WTC11 (cell line): ENCODE measurements at regions not wholly inside any gene's neighbourhood (a gene's known extent, or its start where the extent isn't known, plus 50 kb on each side); places are given as distances from the start of the nearest gene placed in this dataset.
A peak's percentile ranks its signal among the peaks of the same experiment; 100 is the strongest.

Experiments
- ATAC-seq: fragments of 200-7000 bp; cut with Tn5 transposase; 2 replicates; pipeline ENCODE4 v1.10.0; 2021; ENCODE audit warnings: mild to moderate bottlenecking, moderate library complexity
- CTCF ChIA-PET: fragments of 300-600 bp; sonication (Branson Sonifier 250); formaldehyde crosslinking; loops from one replicate; lab custom pipeline; 2021; ENCODE audit warnings: antibody characterized with exemption; lab: Charles Lee
- POLR2A ChIA-PET: fragments of 350-600 bp; sonication (Branson Sonifier 250); formaldehyde crosslinking; loops from one replicate; lab custom pipeline; 2021; ENCODE audit warnings: antibody characterized with exemption; lab: Charles Lee
- DNase-seq: peaks from one replicate; pipeline ENCODE4 v3.0.0; 2021; ENCODE audit warnings: low spot score
- H3K27ac Mint-ChIP-seq: 2 replicates; pipeline ENCODE4 v1.8.0; 2021; ENCODE audit warnings: mixed read lengths
- H3K27me3 Mint-ChIP-seq: 2 replicates; pipeline ENCODE4 v1.8.0; 2021; ENCODE audit warnings: low read depth, mild to moderate bottlenecking, moderate library complexity, mixed read lengths
- H3K36me3 Mint-ChIP-seq: 2 replicates; pipeline ENCODE4 v1.8.0; 2021; ENCODE audit warnings: mixed read lengths
- H3K4me1 Mint-ChIP-seq: 2 replicates; pipeline ENCODE4 v1.8.0; 2022; ENCODE audit warnings: mixed read lengths
- H3K4me3 Mint-ChIP-seq: 2 replicates; pipeline ENCODE4 v1.8.0; 2021; ENCODE audit warnings: mild to moderate bottlenecking, moderate library complexity, mixed read lengths
- H3K9me3 Mint-ChIP-seq: 2 replicates; pipeline ENCODE4 v1.8.0; 2021; ENCODE audit warnings: mixed read lengths
- AR ChIP-seq: fragments of 250-450 bp; sonication (Bioruptor Pico); IDR thresholded peaks from 2 replicates; pipeline ENCODE4 v1.9.0; 2021; ENCODE audit warnings: mild to moderate bottlenecking
- ATF6 ChIP-seq: sonication (generic); formaldehyde crosslinking; IDR thresholded peaks from 2 replicates; pipeline ENCODE4 v1.8.1; 2023; ENCODE audit warnings: mild to moderate bottlenecking, missing genetic modification reagents
- E2F4 ChIP-seq: sonication (generic); formaldehyde crosslinking; IDR thresholded peaks from 2 replicates; pipeline ENCODE4 v1.8.1; 2022; ENCODE audit warnings: low read depth, mild to moderate bottlenecking, moderate library complexity, missing genetic modification reagents, borderline replicate concordance
- ELF4 ChIP-seq: sonication (generic); formaldehyde crosslinking; IDR thresholded peaks from 2 replicates; pipeline ENCODE4 v1.8.1; 2022; ENCODE audit warnings: low read depth, mild to moderate bottlenecking, moderate library complexity, missing genetic modification reagents
- FOXK1 ChIP-seq: sonication (generic); formaldehyde crosslinking; IDR thresholded peaks from 2 replicates; pipeline ENCODE4 v1.8.0; 2022; ENCODE audit warnings: mild to moderate bottlenecking, moderate library complexity, missing genetic modification reagents
- FOXP1 ChIP-seq: sonication (generic); formaldehyde crosslinking; IDR thresholded peaks from 2 replicates; pipeline ENCODE4 v1.8.0; 2022; ENCODE audit warnings: missing genetic modification reagents, mild to moderate bottlenecking, moderate library complexity, borderline replicate concordance
- IRF1 ChIP-seq: sonication (generic); formaldehyde crosslinking; IDR thresholded peaks from 2 replicates; pipeline ENCODE4 v1.8.0; 2023; ENCODE audit warnings: missing genetic modification reagents
- IRF2 ChIP-seq: sonication (generic); formaldehyde crosslinking; IDR thresholded peaks from 2 replicates; pipeline ENCODE4 v1.8.0; 2022; ENCODE audit warnings: low read depth, missing genetic modification reagents, borderline replicate concordance
- MYBL2 ChIP-seq: sonication (generic); formaldehyde crosslinking; IDR thresholded peaks from 2 replicates; pipeline ENCODE4 v1.8.1; 2023; ENCODE audit warnings: mild to moderate bottlenecking, moderate library complexity, missing genetic modification reagents
- PREB ChIP-seq: sonication (generic); formaldehyde crosslinking; IDR thresholded peaks from 2 replicates; pipeline ENCODE4 v1.8.1; 2022; ENCODE audit warnings: mild to moderate bottlenecking, missing genetic modification reagents, moderate library complexity, borderline replicate concordance
- RELA ChIP-seq: sonication (generic); formaldehyde crosslinking; IDR thresholded peaks from 2 replicates; pipeline ENCODE4 v1.8.1; 2022; ENCODE audit warnings: missing genetic modification reagents, mild to moderate bottlenecking, borderline replicate concordance
- TCF7 ChIP-seq: sonication (generic); formaldehyde crosslinking; IDR thresholded peaks from 2 replicates; pipeline ENCODE4 v1.8.0; 2022; ENCODE audit warnings: mild to moderate bottlenecking, low read depth, missing genetic modification reagents, moderate library complexity
- ZBTB21 ChIP-seq: sonication (generic); formaldehyde crosslinking; IDR thresholded peaks from 2 replicates; pipeline ENCODE4 v1.8.1; 2023; ENCODE audit warnings: mild to moderate bottlenecking, missing genetic modification reagents, borderline replicate concordance
- ZNF396 ChIP-seq: fragments of 250-450 bp; sonication (Bioruptor Pico); IDR thresholded peaks from 2 replicates; pipeline ENCODE4 v1.8.0; 2021; ENCODE audit warnings: mild to moderate bottlenecking, moderate library complexity, borderline replicate concordance
- ZNF512 ChIP-seq: sonication (generic); formaldehyde crosslinking; IDR thresholded peaks from 2 replicates; pipeline ENCODE4 v1.8.1; 2022; ENCODE audit warnings: missing genetic modification reagents, borderline replicate concordance
- ZNF671 ChIP-seq: fragments of 250-450 bp; sonication (Bioruptor Pico); IDR thresholded peaks from 2 replicates; pipeline ENCODE4 v1.8.0; 2021; ENCODE audit warnings: mild to moderate bottlenecking
- ZSCAN18 ChIP-seq: fragments of 250-450 bp; sonication (Bioruptor Pico); IDR thresholded peaks from 2 replicates; pipeline ENCODE4 v2.1.2; 2022; ENCODE audit warnings: mild to moderate bottlenecking, moderate library complexity
- TF ChIP-seq, protein P1 (sequence below): sonication (generic); formaldehyde crosslinking; IDR thresholded peaks from 2 replicates; pipeline ENCODE4 v1.8.0; 2023; ENCODE audit warnings: mild to moderate bottlenecking, missing genetic modification reagents
- TF ChIP-seq, protein P2 (sequence below): sonication (generic); formaldehyde crosslinking; conservative IDR thresholded peaks from 2 replicates; pipeline ENCODE4 v1.8.1; 2023; ENCODE audit warnings: mild to moderate bottlenecking, low read depth, missing genetic modification reagents, moderate library complexity

DNA sequence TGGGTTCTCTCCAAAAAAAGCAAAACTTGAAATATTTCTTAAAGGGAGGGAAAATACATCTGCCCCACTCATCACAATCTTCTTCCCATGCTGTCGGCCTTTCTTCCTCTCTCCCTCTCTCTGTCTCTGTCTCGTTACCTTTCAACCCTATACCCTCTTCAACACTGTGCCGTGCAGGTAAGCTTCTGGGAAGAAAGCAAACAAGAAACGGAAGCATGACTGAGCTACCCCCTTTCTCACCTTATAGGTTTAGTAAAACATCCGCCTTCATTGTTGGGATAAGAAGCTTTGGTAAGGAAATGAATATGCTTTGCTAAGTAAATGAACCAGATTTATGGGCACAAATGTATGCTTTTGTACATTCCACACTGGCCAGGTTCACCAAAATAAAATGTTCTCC lies 63.0 kb downstream of the TMEM30B start:
- Mint-ChIP-seq H3K4me1 (peaks cover 55% of the 10 kb centered on the region), H3K36me3 (no peaks in the 10 kb centered on the region), H3K27ac (no peak overlapping the region), H3K27me3 (no peaks in the 10 kb centered on the region), H3K4me3 (no peak overlapping the region), H3K9me3 (no peaks in the 10 kb centered on the region)
- POLR2A ChIA-PET: no interaction called here
- ATAC-seq (peak; percentile 59), DNase-seq (no peak)
- CTCF ChIA-PET: interaction anchor here (0.6 kb wide), 1 partner anchor 36 kb away, joined by 3 read pairs; no protein-coding TSS in a partner anchor
- TF ChIP-seq, protein P1, sequence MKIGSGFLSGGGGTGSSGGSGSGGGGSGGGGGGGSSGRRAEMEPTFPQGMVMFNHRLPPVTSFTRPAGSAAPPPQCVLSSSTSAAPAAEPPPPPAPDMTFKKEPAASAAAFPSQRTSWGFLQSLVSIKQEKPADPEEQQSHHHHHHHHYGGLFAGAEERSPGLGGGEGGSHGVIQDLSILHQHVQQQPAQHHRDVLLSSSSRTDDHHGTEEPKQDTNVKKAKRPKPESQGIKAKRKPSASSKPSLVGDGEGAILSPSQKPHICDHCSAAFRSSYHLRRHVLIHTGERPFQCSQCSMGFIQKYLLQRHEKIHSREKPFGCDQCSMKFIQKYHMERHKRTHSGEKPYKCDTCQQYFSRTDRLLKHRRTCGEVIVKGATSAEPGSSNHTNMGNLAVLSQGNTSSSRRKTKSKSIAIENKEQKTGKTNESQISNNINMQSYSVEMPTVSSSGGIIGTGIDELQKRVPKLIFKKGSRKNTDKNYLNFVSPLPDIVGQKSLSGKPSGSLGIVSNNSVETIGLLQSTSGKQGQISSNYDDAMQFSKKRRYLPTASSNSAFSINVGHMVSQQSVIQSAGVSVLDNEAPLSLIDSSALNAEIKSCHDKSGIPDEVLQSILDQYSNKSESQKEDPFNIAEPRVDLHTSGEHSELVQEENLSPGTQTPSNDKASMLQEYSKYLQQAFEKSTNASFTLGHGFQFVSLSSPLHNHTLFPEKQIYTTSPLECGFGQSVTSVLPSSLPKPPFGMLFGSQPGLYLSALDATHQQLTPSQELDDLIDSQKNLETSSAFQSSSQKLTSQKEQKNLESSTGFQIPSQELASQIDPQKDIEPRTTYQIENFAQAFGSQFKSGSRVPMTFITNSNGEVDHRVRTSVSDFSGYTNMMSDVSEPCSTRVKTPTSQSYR (CRISPR knock-in tag): no peak
- TF ChIP-seq E2F4 (no peak), MYBL2 (no peak), ELF4 (CRISPR knock-in tag) (no peak), AR (CRISPR knock-in tag) (no peak), ZNF396 (no peak), FOXK1 (no peak), PREB (CRISPR knock-in tag) (no peak), FOXP1 (no peak), RELA (CRISPR knock-in tag) (no peak), TCF7 (no peak), ZNF512 (no peak), IRF1 (no peak), ZBTB21 (CRISPR knock-in tag) (no peak), IRF2 (no peak), ZSCAN18 (CRISPR knock-in tag) (no peak), ZNF671 (CRISPR knock-in tag) (no peak), ATF6 (CRISPR knock-in tag) (no peak)
- TF ChIP-seq, protein P2, sequence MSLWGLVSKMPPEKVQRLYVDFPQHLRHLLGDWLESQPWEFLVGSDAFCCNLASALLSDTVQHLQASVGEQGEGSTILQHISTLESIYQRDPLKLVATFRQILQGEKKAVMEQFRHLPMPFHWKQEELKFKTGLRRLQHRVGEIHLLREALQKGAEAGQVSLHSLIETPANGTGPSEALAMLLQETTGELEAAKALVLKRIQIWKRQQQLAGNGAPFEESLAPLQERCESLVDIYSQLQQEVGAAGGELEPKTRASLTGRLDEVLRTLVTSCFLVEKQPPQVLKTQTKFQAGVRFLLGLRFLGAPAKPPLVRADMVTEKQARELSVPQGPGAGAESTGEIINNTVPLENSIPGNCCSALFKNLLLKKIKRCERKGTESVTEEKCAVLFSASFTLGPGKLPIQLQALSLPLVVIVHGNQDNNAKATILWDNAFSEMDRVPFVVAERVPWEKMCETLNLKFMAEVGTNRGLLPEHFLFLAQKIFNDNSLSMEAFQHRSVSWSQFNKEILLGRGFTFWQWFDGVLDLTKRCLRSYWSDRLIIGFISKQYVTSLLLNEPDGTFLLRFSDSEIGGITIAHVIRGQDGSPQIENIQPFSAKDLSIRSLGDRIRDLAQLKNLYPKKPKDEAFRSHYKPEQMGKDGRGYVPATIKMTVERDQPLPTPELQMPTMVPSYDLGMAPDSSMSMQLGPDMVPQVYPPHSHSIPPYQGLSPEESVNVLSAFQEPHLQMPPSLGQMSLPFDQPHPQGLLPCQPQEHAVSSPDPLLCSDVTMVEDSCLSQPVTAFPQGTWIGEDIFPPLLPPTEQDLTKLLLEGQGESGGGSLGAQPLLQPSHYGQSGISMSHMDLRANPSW (CRISPR knock-in tag): no peak
